ENCODE measurements at regions not wholly inside any gene's neighbourhood (a gene's known extent, or its start where the extent isn't known, plus 50 kb on each side); places are given as distances from the start of the nearest gene placed in this dataset.

DNA sequence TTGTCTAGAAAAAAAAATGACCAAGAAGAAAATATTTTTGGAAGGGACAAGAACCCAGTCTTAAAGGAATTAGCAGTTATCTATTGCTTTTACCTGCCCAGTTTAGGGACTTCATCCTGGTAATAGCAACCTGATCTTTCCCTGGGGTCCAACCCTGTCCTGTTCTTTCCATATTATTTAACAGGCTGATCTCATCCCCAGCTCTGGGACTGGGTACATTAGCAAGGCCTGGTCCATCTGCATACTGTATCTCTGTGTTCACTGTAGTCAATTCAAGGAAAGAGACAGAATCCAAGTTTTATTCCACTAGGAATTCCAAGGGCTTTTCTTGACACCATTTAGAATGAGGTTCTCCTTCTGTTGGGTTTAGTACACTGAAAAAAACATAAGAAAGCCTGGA lies 191.7 kb upstream of the GADL1 start:
- no peak for DNase-seq (ENCODE audit: extremely low spot score, unreplicated experiment)
- Mint-ChIP-seq H3K4me3 (ENCODE audit: unreplicated experiment) (no peak overlapping the region), H3K27me3 (ENCODE audit: unreplicated experiment) (peaks cover 9% of the 10 kb centered on the region), H3K36me3 (ENCODE audit: unreplicated experiment) (no peaks in the 10 kb centered on the region), H3K4me1 (ENCODE audit: unreplicated experiment) (peaks cover 1% of the 10 kb centered on the region), H3K9me3 (ENCODE audit: unreplicated experiment) (no peaks in the 10 kb centered on the region), H3K27ac (ENCODE audit: unreplicated experiment) (no peak overlapping the region)
- TF ChIP-seq, protein P1, sequence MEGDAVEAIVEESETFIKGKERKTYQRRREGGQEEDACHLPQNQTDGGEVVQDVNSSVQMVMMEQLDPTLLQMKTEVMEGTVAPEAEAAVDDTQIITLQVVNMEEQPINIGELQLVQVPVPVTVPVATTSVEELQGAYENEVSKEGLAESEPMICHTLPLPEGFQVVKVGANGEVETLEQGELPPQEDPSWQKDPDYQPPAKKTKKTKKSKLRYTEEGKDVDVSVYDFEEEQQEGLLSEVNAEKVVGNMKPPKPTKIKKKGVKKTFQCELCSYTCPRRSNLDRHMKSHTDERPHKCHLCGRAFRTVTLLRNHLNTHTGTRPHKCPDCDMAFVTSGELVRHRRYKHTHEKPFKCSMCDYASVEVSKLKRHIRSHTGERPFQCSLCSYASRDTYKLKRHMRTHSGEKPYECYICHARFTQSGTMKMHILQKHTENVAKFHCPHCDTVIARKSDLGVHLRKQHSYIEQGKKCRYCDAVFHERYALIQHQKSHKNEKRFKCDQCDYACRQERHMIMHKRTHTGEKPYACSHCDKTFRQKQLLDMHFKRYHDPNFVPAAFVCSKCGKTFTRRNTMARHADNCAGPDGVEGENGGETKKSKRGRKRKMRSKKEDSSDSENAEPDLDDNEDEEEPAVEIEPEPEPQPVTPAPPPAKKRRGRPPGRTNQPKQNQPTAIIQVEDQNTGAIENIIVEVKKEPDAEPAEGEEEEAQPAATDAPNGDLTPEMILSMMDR (IDR thresholded peaks at IDR 0.05): no peak

DNA sequence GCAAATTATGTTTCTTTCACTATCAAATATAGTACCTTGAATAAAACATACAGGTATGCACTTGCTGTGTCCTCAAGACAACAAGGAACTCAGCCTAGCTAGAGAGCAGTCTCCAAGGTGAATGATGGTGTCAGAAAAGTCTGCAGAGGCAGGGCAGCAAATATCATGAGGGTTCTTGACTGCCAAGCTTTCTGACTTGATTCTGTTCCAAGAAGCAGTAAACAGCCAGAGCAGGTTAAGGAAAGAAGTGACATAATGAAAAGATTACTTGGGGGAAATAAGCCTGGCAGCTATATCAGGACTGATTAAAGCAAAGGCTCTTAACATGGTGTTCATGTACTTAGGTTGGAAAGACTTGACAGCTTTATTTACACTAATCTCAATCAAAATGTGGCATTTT lies 192.2 kb upstream of the GADL1 start:
- Mint-ChIP-seq H3K4me3 (ENCODE audit: unreplicated experiment) (no peak overlapping the region), H3K27ac (ENCODE audit: unreplicated experiment) (no peak overlapping the region), H3K4me1 (ENCODE audit: unreplicated experiment) (no peaks in the 10 kb centered on the region), H3K9me3 (ENCODE audit: unreplicated experiment) (no peaks in the 10 kb centered on the region), H3K36me3 (ENCODE audit: unreplicated experiment) (no peaks in the 10 kb centered on the region), H3K27me3 (ENCODE audit: unreplicated experiment) (peaks cover 9% of the 10 kb centered on the region)
- TF ChIP-seq, protein P1 (IDR thresholded peaks at IDR 0.05): no peak
- DNase-seq (ENCODE audit: extremely low spot score, unreplicated experiment): no peak

DNA sequence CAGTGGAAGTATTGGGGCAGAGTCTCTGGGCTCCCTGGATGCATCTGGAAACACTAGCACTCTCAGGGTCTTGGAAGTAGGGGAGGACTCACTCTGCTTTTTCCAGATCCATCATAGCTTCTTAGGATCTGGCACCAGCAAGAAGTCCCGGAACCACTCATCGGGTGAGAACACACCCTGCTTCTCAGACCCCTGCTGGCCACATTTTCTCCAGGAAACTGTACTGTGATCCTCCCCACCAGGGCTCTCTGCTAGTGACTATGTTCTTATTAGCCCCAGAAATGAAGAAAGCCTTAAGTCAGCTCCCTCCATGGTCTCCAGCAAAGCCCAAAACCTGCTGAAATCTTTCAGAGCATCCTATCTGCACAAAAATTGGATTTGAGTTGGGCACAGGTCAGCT lies 197.3 kb upstream of the GADL1 start:
- Mint-ChIP-seq H3K27me3 (ENCODE audit: unreplicated experiment) (peaks cover 3% of the 10 kb centered on the region), H3K9me3 (ENCODE audit: unreplicated experiment) (no peaks in the 10 kb centered on the region), H3K27ac (ENCODE audit: unreplicated experiment) (no peak overlapping the region), H3K4me3 (ENCODE audit: unreplicated experiment) (no peak overlapping the region), H3K4me1 (ENCODE audit: unreplicated experiment) (no peaks in the 10 kb centered on the region), H3K36me3 (ENCODE audit: unreplicated experiment) (no peaks in the 10 kb centered on the region)
- TF ChIP-seq, protein P1 (IDR thresholded peaks at IDR 0.05): no peak
- no peak for DNase-seq (ENCODE audit: extremely low spot score, unreplicated experiment)

DNA sequence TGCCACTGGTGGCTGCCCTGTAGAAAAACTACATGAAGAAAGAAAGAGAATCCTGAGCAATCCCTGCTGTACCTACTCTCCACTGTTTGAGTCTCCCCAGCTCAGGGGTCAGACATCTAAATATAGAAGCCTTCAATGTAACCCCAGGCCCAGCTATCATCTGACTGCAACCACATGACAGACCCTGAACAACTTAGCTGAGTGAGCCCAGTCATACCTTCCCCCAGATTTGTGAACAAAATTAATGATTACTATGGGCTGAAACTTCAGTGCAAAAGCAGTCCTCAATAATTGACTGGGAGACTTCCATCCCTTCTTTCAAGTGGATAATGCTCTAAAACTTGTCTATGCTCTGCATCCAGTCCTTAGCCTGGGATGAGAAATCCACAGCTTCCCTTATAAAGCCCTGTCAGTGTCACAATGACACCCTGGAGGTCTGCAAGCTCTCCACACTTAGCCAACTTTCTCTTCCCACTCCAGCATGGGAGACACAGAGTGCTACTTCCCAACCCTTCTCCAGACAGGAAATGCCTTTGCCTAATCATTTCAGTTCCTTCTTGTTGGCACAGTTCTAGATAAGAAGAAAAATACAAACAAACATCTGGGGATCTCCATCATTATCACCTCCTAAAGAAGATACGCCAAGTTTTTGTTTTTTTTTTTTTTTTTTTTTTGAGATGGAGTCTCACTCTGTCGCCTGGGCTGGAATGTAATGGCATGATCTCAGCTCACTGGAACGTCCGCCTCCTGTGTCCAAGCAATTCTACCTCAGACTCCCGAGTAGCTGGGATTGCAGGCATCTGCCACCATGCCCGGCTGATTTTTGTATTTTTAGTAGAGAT lies 198.5 kb upstream of the GADL1 start:
- DNase-seq (ENCODE audit: extremely low spot score, unreplicated experiment): no peak
- no peaks in the 10 kb centered on the region for H3K9me3 Mint-ChIP-seq (ENCODE audit: unreplicated experiment)
- TF ChIP-seq, protein P1 (IDR thresholded peaks at IDR 0.05): no peak
- no peaks in the 10 kb centered on the region for H3K4me1 Mint-ChIP-seq (ENCODE audit: unreplicated experiment)
- H3K27ac Mint-ChIP-seq (ENCODE audit: unreplicated experiment): no peak overlapping the region
- H3K27me3 Mint-ChIP-seq (ENCODE audit: unreplicated experiment): peaks cover 6% of the 10 kb centered on the region
- no peaks in the 10 kb centered on the region for H3K36me3 Mint-ChIP-seq (ENCODE audit: unreplicated experiment)
- H3K4me3 Mint-ChIP-seq (ENCODE audit: unreplicated experiment): no peak overlapping the region

DNA sequence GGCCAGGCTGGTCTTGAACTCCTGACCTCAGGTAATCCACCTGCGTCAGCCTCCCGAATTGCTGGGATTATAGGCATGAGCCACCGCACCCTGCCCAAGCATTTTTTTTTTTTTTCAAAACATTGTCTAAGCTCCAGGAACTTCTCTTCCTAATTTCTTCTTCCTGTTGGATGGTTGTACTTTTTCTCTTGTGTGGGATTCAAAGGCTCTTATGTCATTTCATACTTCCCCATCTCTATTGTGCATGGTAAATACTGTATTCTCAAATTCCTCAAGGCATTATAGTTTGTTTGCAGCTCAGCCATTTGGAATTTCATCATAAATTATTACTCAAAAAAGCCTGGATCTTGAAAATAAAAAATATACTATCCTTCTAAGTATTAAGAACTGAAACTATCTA lies 199.1 kb upstream of the GADL1 start:
- TF ChIP-seq, protein P1 (IDR thresholded peaks at IDR 0.05): no peak
- no peaks in the 10 kb centered on the region for H3K9me3 Mint-ChIP-seq (ENCODE audit: unreplicated experiment)
- H3K27me3 Mint-ChIP-seq (ENCODE audit: unreplicated experiment): peaks cover 6% of the 10 kb centered on the region
- H3K4me1 Mint-ChIP-seq (ENCODE audit: unreplicated experiment): no peaks in the 10 kb centered on the region
- no peak overlapping the region for H3K4me3 Mint-ChIP-seq (ENCODE audit: unreplicated experiment)
- DNase-seq (ENCODE audit: extremely low spot score, unreplicated experiment): no peak
- H3K27ac Mint-ChIP-seq (ENCODE audit: unreplicated experiment): no peak overlapping the region
- H3K36me3 Mint-ChIP-seq (ENCODE audit: unreplicated experiment): no peaks in the 10 kb centered on the region

Measured in osteocyte (in vitro differentiated cells).